SK-N-SH (cell line): ENCODE measurements at regions not wholly inside any gene's neighbourhood (a gene's known extent, or its start where the extent isn't known, plus 50 kb on each side); places are given as distances from the start of the nearest gene placed in this dataset.

ENCODE experiments used
- CTCF ChIA-PET: fragments of 300-600, 350-600 bp; formaldehyde crosslinking; extraction: SDS; loops from one replicate; lab custom pipeline; 2021; lab: Yijun Ruan, JAX
- POLR2A ChIA-PET: fragments of 350-600 bp; sonication (Branson Sonifier 250); formaldehyde crosslinking; extraction: SDS; loops from one replicate; lab custom pipeline; 2020; ENCODE audit warnings: antibody characterized with exemption, inconsistent platforms; lab: Yijun Ruan, JAX
- DNase-seq: peaks from one replicate; pipeline ENCODE4 v3.0.0; 2012
- H2AFZ ChIP-seq: fragments of 200-600 bp; sonication (generic); 2 replicates; pipeline ENCODE4 v1.8.1; 2016; ENCODE audit warnings: antibody characterized with exemption, mild to moderate bottlenecking, low read depth
- H3F3A ChIP-seq: fragments of 200-600 bp; sonication (generic); replicated peaks from 2 replicates; pipeline ENCODE3; 2016; ENCODE audit warnings: antibody characterized with exemption, mild to moderate bottlenecking; ENCODE audit not compliant: insufficient read depth
- H3K27ac ChIP-seq, 2 experiments: fragments of 200-500 bp in 1 of 2; fragments of 200-600 bp in 1 of 2; sonication (Bioruptor generic) in 1 of 2; sonication (generic), shearing (Covaris generic) in 1 of 2; 2 replicates each; pipeline versions ENCODE4 v1.5.1 to v1.6.1; 2014 to 2016; ENCODE audit warnings: low read depth in 2 of 2, inconsistent platforms in 1 of 2, low read length in 1 of 2, mild to moderate bottlenecking in 1 of 2, mixed read lengths in 1 of 2
- H3K27me3 ChIP-seq: fragments of 200-600 bp; sonication (generic), shearing (Covaris generic); 2 replicates; pipeline ENCODE4 v1.6.1; 2016; ENCODE audit warnings: mixed run types; ENCODE audit not compliant: insufficient read depth
- H3K36me3 ChIP-seq, 2 experiments: fragments of 200-500 bp in 1 of 2; fragments of 200-600 bp in 1 of 2; sonication (Bioruptor generic) in 1 of 2; sonication (generic) in 1 of 2; replicated peaks in 1 of 2; 2 replicates each; pipeline versions ENCODE3 to v1.5.1; 2014 to 2016; ENCODE audit warnings: low read length in 1 of 2, mild to moderate bottlenecking in 1 of 2; ENCODE audit not compliant: insufficient read depth in 2 of 2, control insufficient read depth in 1 of 2
- H3K4me1 ChIP-seq, 2 experiments: fragments of 200-500 bp in 1 of 2; fragments of 200-600 bp in 1 of 2; sonication (Bioruptor generic) in 1 of 2; sonication (generic), shearing (Covaris generic) in 1 of 2; 2 replicates each; pipeline versions ENCODE4 v1.5.1 to v1.6.1; 2014 to 2016; ENCODE audit warnings: low read depth in 1 of 2, low read length in 1 of 2, mixed run types in 1 of 2; ENCODE audit not compliant: insufficient read depth in 2 of 2, control insufficient read depth in 1 of 2
- H3K4me2 ChIP-seq: fragments of 200-600 bp; sonication (generic), shearing (Covaris generic); 2 replicates; pipeline ENCODE4 v1.6.1; 2017; ENCODE audit warnings: mixed run types
- H3K4me3 ChIP-seq, 2 experiments: fragments of 200-500 bp in 1 of 2; fragments of 200-600 bp in 1 of 2; sonication (Bioruptor generic) in 1 of 2; sonication (generic), shearing (Covaris generic) in 1 of 2; 2 replicates each; pipeline versions ENCODE4 v1.5.1 to v1.8.1; 2014 to 2016; ENCODE audit warnings: low read depth in 2 of 2, inconsistent platforms in 1 of 2, low read length in 1 of 2, mild to moderate bottlenecking in 1 of 2, mixed read lengths in 1 of 2, moderate library complexity in 1 of 2
- H3K79me2 ChIP-seq: fragments of 200-600 bp; sonication (generic); 2 replicates; pipeline ENCODE4 v1.8.1; 2017; ENCODE audit warnings: mild to moderate bottlenecking; ENCODE audit not compliant: insufficient read depth
- H3K9ac ChIP-seq: fragments of 200-600 bp; sonication (generic); 2 replicates; pipeline ENCODE4 v1.6.1; 2017; ENCODE audit warnings: mixed run types
- H3K9me2 ChIP-seq: fragments of 200-600 bp; sonication (generic); 2 replicates; pipeline ENCODE4 v1.6.1; 2017; ENCODE audit warnings: mixed run types
- H3K9me3 ChIP-seq: fragments of 200-600 bp; sonication (generic); 2 replicates; pipeline ENCODE4 v1.6.1; 2017; ENCODE audit warnings: mixed run types, mild to moderate bottlenecking, moderate library complexity
- H4K20me1 ChIP-seq: fragments of 200-600 bp; sonication (generic); 2 replicates; pipeline ENCODE4 v1.6.1; 2017; ENCODE audit warnings: mild to moderate bottlenecking, mixed run types; ENCODE audit not compliant: insufficient read depth
- CTCF ChIP-seq: fragments of 200-600 bp; sonication (generic); IDR thresholded peaks from 2 replicates; pipeline ENCODE4 v1.6.1; 2017; ENCODE audit warnings: antibody characterized with exemption, mild to moderate bottlenecking, moderate library complexity
- EP300 ChIP-seq, 2 experiments: IDR thresholded peaks; 2 replicates each; pipeline versions ENCODE4 v1.4.0 to v1.6.1; 2012; ENCODE audit warnings: borderline replicate concordance in 1 of 2, low read depth in 1 of 2, low read length in 1 of 2
- EZH2phosphoT487 ChIP-seq: fragments of 200-600 bp; sonication (generic); IDR thresholded peaks from 2 replicates; pipeline ENCODE4 v1.6.1; 2017; ENCODE audit warnings: low read depth, mixed run types, mild to moderate bottlenecking, antibody characterized with exemption, moderate library complexity, borderline replicate concordance
- FOSL2 ChIP-seq: IDR thresholded peaks from 2 replicates; pipeline ENCODE4 v1.4.0; 2012; ENCODE audit warnings: low read depth, mild to moderate bottlenecking, moderate library complexity, borderline replicate concordance
- FOXJ3 ChIP-seq: sonication (generic); formaldehyde crosslinking; IDR thresholded peaks from 2 replicates; pipeline ENCODE4 v1.5.1; 2020; ENCODE audit warnings: mild to moderate bottlenecking, missing genetic modification reagents
- FOXM1 ChIP-seq: IDR thresholded peaks from 2 replicates; pipeline ENCODE4 v1.4.0; 2012; ENCODE audit warnings: low read depth, mild to moderate bottlenecking
- GABPA ChIP-seq: IDR thresholded peaks from 2 replicates; pipeline ENCODE4 v1.4.0; 2012; ENCODE audit warnings: low read depth, mild to moderate bottlenecking
- IRF3 ChIP-seq: fragments of 150-350 bp; IDR thresholded peaks from 2 replicates; pipeline ENCODE4 v1.6.1; 2016; ENCODE audit warnings: mild to moderate bottlenecking, low read depth, low read length
- MEF2A ChIP-seq: IDR thresholded peaks from 2 replicates; pipeline ENCODE4 v1.4.0; 2012; ENCODE audit warnings: low read depth, borderline replicate concordance
- NRF1 ChIP-seq: IDR thresholded peaks from 2 replicates; pipeline ENCODE4 v1.6.1; 2012; ENCODE audit warnings: low read depth, mild to moderate bottlenecking, low read length
- RAD21 ChIP-seq: IDR thresholded peaks from 2 replicates; pipeline ENCODE4 v1.6.1; 2012; ENCODE audit warnings: mild to moderate bottlenecking, low read length
- RCOR1 ChIP-seq: fragments of 150-350 bp; IDR thresholded peaks from 2 replicates; pipeline ENCODE4 v1.6.1; 2017; ENCODE audit warnings: antibody characterized with exemption, low read length
- RFX5 ChIP-seq: IDR thresholded peaks from 2 replicates; pipeline ENCODE4 v1.6.1; 2012; ENCODE audit warnings: mild to moderate bottlenecking, improper control_type of control experiment, low read length
- RXRA ChIP-seq: IDR thresholded peaks from 2 replicates; pipeline ENCODE4 v1.4.0; 2012; ENCODE audit warnings: low read depth, mild to moderate bottlenecking, borderline replicate concordance
- SIN3A ChIP-seq: IDR thresholded peaks from 2 replicates; pipeline ENCODE4 v1.6.1; 2012; ENCODE audit warnings: low read depth, mild to moderate bottlenecking, low read length, moderate library complexity, borderline replicate concordance
- SMC3 ChIP-seq: IDR thresholded peaks from 2 replicates; pipeline ENCODE4 v1.6.1; 2012; ENCODE audit warnings: low read depth, low read length, improper control_type of control experiment
- TCF12 ChIP-seq: IDR thresholded peaks from 2 replicates; pipeline ENCODE4 v1.4.0; 2012
- TEAD4 ChIP-seq: IDR thresholded peaks from 2 replicates; pipeline ENCODE4 v1.4.0; 2012; ENCODE audit warnings: mild to moderate bottlenecking, borderline replicate concordance; ENCODE audit not compliant: insufficient read depth
- USF1 ChIP-seq: IDR thresholded peaks from 2 replicates; pipeline ENCODE4 v1.4.0; 2012; ENCODE audit warnings: low read depth, borderline replicate concordance
- YY1 ChIP-seq: IDR thresholded peaks from 2 replicates; pipeline ENCODE4 v1.4.0; 2012; ENCODE audit warnings: low read depth, mild to moderate bottlenecking
- ZBTB33 ChIP-seq: IDR thresholded peaks from 2 replicates; pipeline ENCODE4 v1.4.0; 2012; ENCODE audit warnings: low read depth, borderline replicate concordance
- WGBS: methylation state at CpG from one replicate; pipeline ENCODE4 v1.1.6; 2017; ENCODE audit warnings: low lambda C conversion rate; 5-methylcytosine and 5-hydroxymethylcytosine counted together

- TF ChIP-seq TEAD4 (no peak), GABPA (no peak), FOSL2 (no peak)
Observed at GRCh38 chr3:81859524-81859923, 98.1 kb upstream of the GBE1 start (continued).

- ChIA-PET POLR2A (no interaction called here), CTCF (interaction anchor here (0.8 kb wide), 1 partner anchor 56 kb away, joined by 3 read pairs; no protein-coding TSS in a partner anchor)
- Histone ChIP-seq H3K9me2 (no peaks in the 10 kb centered on the region), H3F3A (no peaks in the 10 kb centered on the region), H4K20me1 (no peaks in the 10 kb centered on the region), H3K4me2 (no peak overlapping the region), H3K79me2 (no peaks in the 10 kb centered on the region), H3K36me3 (no peaks in the 10 kb centered on the region), H3K9me3 (no peaks in the 10 kb centered on the region; the same call in 1 of the 2 replicates), H3K27ac (no peak overlapping the region), H2AFZ (no peak overlapping the region), H3K9ac (no peak overlapping the region), H3K4me1 (no peaks in the 10 kb centered on the region), H3K4me3 (no peak overlapping the region), H3K27me3 (no peaks in the 10 kb centered on the region)
- WGBS, result 52% methylated on average over 3 of the region's 3 CpGs
- TF ChIP-seq USF1 (no peak), YY1 (no peak), RFX5 (no peak), MEF2A (no peak), EP300 (IDR thresholded peaks at IDR 0.05; ENCODE audit: borderline replicate concordance in 1 of 2, low read depth in 1 of 2, low read length in 1 of 2) (no peak)
- no peak for DNase-seq
Observed at GRCh38 chr3:81853431-81853830, 92.0 kb upstream of the GBE1 start.

- Histone ChIP-seq H2AFZ (no peak overlapping the region), H3K4me2 (no peak overlapping the region), H3K36me3 (no peaks in the 10 kb centered on the region), H3K27ac (no peak overlapping the region), H3K27me3 (no peaks in the 10 kb centered on the region), H3K9me2 (no peaks in the 10 kb centered on the region), H3K79me2 (no peaks in the 10 kb centered on the region), H3K9ac (no peak overlapping the region), H4K20me1 (no peaks in the 10 kb centered on the region), H3F3A (no peaks in the 10 kb centered on the region), H3K9me3 (no peaks in the 10 kb centered on the region; the same call in 1 of the 2 replicates), H3K4me3 (no peak overlapping the region), H3K4me1 (no peaks in the 10 kb centered on the region)
- CTCF ChIA-PET, result interaction anchor here (1.1 kb wide), 2 partner anchors 9 to 21 kb away, joined by 3 read pairs; no protein-coding TSS in a partner anchor
- no peak for DNase-seq
- POLR2A ChIA-PET, result no interaction called here
- no peak for TF ChIP-seq EZH2phosphoT487
- no peak for TF ChIP-seq ZBTB33
- no peak for TF ChIP-seq EP300 (IDR thresholded peaks at IDR 0.05; ENCODE audit: borderline replicate concordance in 1 of 2, low read depth in 1 of 2, low read length in 1 of 2)
- TF ChIP-seq RAD21, result no peak
- TF ChIP-seq GABPA, result no peak
- TF ChIP-seq FOXM1, result no peak
- no peak for TF ChIP-seq NRF1
- TF ChIP-seq CTCF, result no peak
- TF ChIP-seq USF1, result no peak
- TF ChIP-seq IRF3, result no peak
- no peak for TF ChIP-seq SIN3A
- TF ChIP-seq RXRA, result no peak
- no peak for TF ChIP-seq RCOR1
- TF ChIP-seq TCF12, result no peak
- TF ChIP-seq SMC3, result no peak
- TF ChIP-seq FOXJ3 (CRISPR knock-in tag), result no peak
Observed at GRCh38 chr3:81851176-81851575, 89.7 kb upstream of the GBE1 start.
